ENCODE measurements at regions not wholly inside any gene's neighbourhood (a gene's known extent, or its start where the extent isn't known, plus 50 kb on each side); places are given as distances from the start of the nearest gene placed in this dataset.

GRCh38 chr6:134665029-134665723 is 284.7 kb downstream of the ALDH8A1 start:
- TF ChIP-seq, protein P1, sequence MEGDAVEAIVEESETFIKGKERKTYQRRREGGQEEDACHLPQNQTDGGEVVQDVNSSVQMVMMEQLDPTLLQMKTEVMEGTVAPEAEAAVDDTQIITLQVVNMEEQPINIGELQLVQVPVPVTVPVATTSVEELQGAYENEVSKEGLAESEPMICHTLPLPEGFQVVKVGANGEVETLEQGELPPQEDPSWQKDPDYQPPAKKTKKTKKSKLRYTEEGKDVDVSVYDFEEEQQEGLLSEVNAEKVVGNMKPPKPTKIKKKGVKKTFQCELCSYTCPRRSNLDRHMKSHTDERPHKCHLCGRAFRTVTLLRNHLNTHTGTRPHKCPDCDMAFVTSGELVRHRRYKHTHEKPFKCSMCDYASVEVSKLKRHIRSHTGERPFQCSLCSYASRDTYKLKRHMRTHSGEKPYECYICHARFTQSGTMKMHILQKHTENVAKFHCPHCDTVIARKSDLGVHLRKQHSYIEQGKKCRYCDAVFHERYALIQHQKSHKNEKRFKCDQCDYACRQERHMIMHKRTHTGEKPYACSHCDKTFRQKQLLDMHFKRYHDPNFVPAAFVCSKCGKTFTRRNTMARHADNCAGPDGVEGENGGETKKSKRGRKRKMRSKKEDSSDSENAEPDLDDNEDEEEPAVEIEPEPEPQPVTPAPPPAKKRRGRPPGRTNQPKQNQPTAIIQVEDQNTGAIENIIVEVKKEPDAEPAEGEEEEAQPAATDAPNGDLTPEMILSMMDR (IDR thresholded peaks at IDR 0.05): no peak
- TF ChIP-seq POLR2AphosphoS5 (IDR thresholded peaks at IDR 0.05) (no peak), POLR2A (IDR thresholded peaks at IDR 0.05) (no peak)

Measured in prostate gland (tissue), 2 donors.